ENCODE measurements at regions not wholly inside any gene's neighbourhood (a gene's known extent, or its start where the extent isn't known, plus 50 kb on each side); places are given as distances from the start of the nearest gene placed in this dataset.

DNA sequence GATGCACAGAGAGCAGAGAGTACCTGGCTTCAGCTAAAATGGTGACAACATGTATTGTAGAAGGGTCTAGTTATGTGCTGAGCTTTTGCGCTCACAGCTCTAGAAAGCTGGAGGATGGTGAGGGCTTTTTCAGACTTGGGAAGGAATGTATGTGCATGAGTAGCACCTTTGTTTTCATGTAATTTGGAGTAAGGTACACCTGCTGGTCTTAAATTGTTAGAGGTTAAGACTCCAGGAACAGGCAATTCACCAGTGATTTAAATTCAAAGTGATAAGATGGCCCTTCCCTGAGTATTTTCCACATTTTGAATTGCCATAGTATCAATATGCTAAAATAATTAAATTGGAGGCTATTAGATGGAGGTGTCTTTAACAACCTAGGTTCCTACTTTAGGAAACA lies 436.4 kb upstream of the GOLIM4 start:
- no peak for TF ChIP-seq POLR2A (IDR thresholded peaks at IDR 0.05)
- no peak for TF ChIP-seq EP300 (IDR thresholded peaks at IDR 0.05)

All from ovary (tissue), 1 donor.